K562 (cell line): ENCODE measurements at regions not wholly inside any gene's neighbourhood (a gene's known extent, or its start where the extent isn't known, plus 50 kb on each side); places are given as distances from the start of the nearest gene placed in this dataset.
A peak's percentile ranks its signal among the peaks of the same experiment; 100 is the strongest.

Experiments used
- ETS2 ChIP-seq: IDR thresholded peaks from 2 replicates; pipeline ENCODE4 v1.6.1; 2016; ENCODE audit warnings: borderline replicate concordance, missing genetic modification characterization, mild to moderate bottlenecking, moderate library complexity, missing compliant biosample characterization; ENCODE audit not compliant: poor library complexity, severe bottlenecking
- FOXA1 ChIP-seq: fragments of 450-650 bp; IDR thresholded peaks from 2 replicates; pipeline ENCODE4 v1.6.1; 2016; ENCODE audit warnings: mild to moderate bottlenecking, borderline replicate concordance
- FUS ChIP-seq: fragments of 200-400 bp; formaldehyde crosslinking; optimal IDR thresholded peaks from 2 replicates; pipeline ENCODE3; 2017; ENCODE audit warnings: low read depth, low read length
- MCM7 ChIP-seq, 2 experiments: fragments of 450-650 bp; IDR thresholded peaks; 2 replicates each; pipeline ENCODE4 v1.6.1; 2016 to 2018
- NFIC ChIP-seq: fragments of 450-650 bp; IDR thresholded peaks from 2 replicates; pipeline ENCODE4 v1.6.1; 2017; ENCODE audit warnings: mild to moderate bottlenecking, inconsistent platforms
- POU5F1 ChIP-seq: fragments of 150-350 bp; IDR thresholded peaks from 2 replicates; pipeline ENCODE4 v1.6.1; 2014; ENCODE audit warnings: borderline replicate concordance, low read length, low read depth, mild to moderate bottlenecking; ENCODE audit not compliant: partially characterized antibody
- PYGO2 ChIP-seq: fragments of 450-650 bp; IDR thresholded peaks from 2 replicates; pipeline ENCODE4 v1.6.1; 2016; ENCODE audit warnings: mild to moderate bottlenecking, missing genetic modification characterization, moderate library complexity, missing compliant biosample characterization
- SAFB ChIP-seq: fragments of 200-400 bp; formaldehyde crosslinking; IDR thresholded peaks from 2 replicates; pipeline ENCODE4 v1.6.1; 2017; ENCODE audit warnings: low read depth, low read length, borderline replicate concordance
- SIRT6 ChIP-seq: IDR thresholded peaks from one replicate; pipeline ENCODE4 v1.6.1; 2012; ENCODE audit warnings: low read depth, mild to moderate bottlenecking, control low read depth, inconsistent platforms, low read length, moderate library complexity
- SMARCA4 ChIP-seq: fragments of 450-650 bp; IDR thresholded peaks from 2 replicates; pipeline ENCODE4 v1.6.1; 2016
- TCF3 ChIP-seq: sonication (generic); formaldehyde crosslinking; IDR thresholded peaks from 2 replicates; pipeline ENCODE4 v1.4.0; 2020; ENCODE audit warnings: mild to moderate bottlenecking, missing genetic modification reagents
- TCF7 ChIP-seq: sonication (generic); IDR thresholded peaks from 2 replicates; pipeline ENCODE4 v1.6.1; 2016; ENCODE audit warnings: antibody characterized with exemption, borderline replicate concordance
- TCFL5 ChIP-seq: fragments of 250-450 bp; sonication (Bioruptor Pico); conservative IDR thresholded peaks from 2 replicates; pipeline ENCODE4 v1.6.1; 2021; ENCODE audit warnings: mild to moderate bottlenecking, moderate library complexity, matching md5 sums
- ZBTB8A ChIP-seq: fragments of 450-650 bp; IDR thresholded peaks from 2 replicates; pipeline ENCODE4 v1.6.1; 2018; ENCODE audit warnings: mild to moderate bottlenecking, moderate library complexity; ENCODE audit not compliant: partially characterized antibody
- ZSCAN29 ChIP-seq: fragments of 450-650 bp; IDR thresholded peaks from 2 replicates; pipeline ENCODE4 v1.6.1; 2017
- TF ChIP-seq, protein P1 (sequence below): IDR thresholded peaks from 3 replicates; pipeline ENCODE4 v1.6.1; 2011; ENCODE audit warnings: borderline replicate concordance, mild to moderate bottlenecking, moderate library complexity; ENCODE audit not compliant: insufficient read length; ENCODE audit errors: extremely low read depth
- TF ChIP-seq, protein P2 (sequence below): fragments of 450-650 bp; IDR thresholded peaks from 2 replicates; pipeline ENCODE4 v1.6.1; 2016; ENCODE audit warnings: missing biosample characterization, missing genetic modification characterization
- TF ChIP-seq, protein P3 (sequence below): fragments of 250-450 bp; sonication (Bioruptor Pico); IDR thresholded peaks from 2 replicates; pipeline ENCODE4 v1.8.0; 2022; ENCODE audit warnings: moderate library complexity, mild to moderate bottlenecking, inconsistent platforms
- TF ChIP-seq, protein P4 (sequence below): sonication (generic); formaldehyde crosslinking; IDR thresholded peaks from 2 replicates; pipeline ENCODE4 v1.8.0; 2022; ENCODE audit warnings: missing genetic modification reagents, mild to moderate bottlenecking, moderate library complexity, borderline replicate concordance
- TF ChIP-seq, protein P5 (sequence below): fragments of 250-450 bp; sonication (Bioruptor Pico); IDR thresholded peaks from 2 replicates; pipeline ENCODE4 v1.5.0; 2021
- TF ChIP-seq, protein P6 (sequence below): fragments of 450-650 bp; IDR thresholded peaks from 2 replicates; pipeline ENCODE4 v1.7.1; 2018; ENCODE audit warnings: mild to moderate bottlenecking, low read depth; ENCODE audit not compliant: partially characterized antibody

DNA sequence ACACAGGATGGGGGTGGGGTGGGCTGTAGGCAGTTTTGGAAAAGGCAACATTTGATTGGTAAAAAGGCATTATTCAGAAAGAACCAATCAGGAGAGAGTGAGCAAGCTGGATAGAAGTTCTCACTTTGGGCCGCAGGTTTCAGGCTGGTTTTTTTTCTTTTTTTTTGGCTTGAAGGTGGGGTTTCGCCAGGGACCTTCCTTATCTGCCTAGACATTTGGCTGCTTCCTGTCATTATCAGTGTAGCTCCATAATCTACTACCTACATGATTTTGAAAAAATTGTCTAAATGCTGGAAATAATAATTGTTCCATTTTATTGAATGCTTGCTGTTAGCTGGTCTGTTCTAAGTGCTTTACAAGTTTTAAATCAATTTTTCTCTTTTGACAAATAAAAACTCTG lies 649.0 kb downstream of the TMTC2 start (continued):
- TF ChIP-seq, protein P1, sequence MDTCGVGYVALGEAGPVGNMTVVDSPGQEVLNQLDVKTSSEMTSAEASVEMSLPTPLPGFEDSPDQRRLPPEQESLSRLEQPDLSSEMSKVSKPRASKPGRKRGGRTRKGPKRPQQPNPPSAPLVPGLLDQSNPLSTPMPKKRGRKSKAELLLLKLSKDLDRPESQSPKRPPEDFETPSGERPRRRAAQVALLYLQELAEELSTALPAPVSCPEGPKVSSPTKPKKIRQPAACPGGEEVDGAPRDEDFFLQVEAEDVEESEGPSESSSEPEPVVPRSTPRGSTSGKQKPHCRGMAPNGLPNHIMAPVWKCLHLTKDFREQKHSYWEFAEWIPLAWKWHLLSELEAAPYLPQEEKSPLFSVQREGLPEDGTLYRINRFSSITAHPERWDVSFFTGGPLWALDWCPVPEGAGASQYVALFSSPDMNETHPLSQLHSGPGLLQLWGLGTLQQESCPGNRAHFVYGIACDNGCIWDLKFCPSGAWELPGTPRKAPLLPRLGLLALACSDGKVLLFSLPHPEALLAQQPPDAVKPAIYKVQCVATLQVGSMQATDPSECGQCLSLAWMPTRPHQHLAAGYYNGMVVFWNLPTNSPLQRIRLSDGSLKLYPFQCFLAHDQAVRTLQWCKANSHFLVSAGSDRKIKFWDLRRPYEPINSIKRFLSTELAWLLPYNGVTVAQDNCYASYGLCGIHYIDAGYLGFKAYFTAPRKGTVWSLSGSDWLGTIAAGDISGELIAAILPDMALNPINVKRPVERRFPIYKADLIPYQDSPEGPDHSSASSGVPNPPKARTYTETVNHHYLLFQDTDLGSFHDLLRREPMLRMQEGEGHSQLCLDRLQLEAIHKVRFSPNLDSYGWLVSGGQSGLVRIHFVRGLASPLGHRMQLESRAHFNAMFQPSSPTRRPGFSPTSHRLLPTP = no peak
- TF ChIP-seq NFIC = peak; percentile 43
- no peak for TF ChIP-seq SAFB
- no peak for TF ChIP-seq FUS
- peak; percentile 82 for TF ChIP-seq SMARCA4
- TF ChIP-seq, protein P2, sequence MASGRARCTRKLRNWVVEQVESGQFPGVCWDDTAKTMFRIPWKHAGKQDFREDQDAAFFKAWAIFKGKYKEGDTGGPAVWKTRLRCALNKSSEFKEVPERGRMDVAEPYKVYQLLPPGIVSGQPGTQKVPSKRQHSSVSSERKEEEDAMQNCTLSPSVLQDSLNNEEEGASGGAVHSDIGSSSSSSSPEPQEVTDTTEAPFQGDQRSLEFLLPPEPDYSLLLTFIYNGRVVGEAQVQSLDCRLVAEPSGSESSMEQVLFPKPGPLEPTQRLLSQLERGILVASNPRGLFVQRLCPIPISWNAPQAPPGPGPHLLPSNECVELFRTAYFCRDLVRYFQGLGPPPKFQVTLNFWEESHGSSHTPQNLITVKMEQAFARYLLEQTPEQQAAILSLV = no peak
- TF ChIP-seq, protein P3, sequence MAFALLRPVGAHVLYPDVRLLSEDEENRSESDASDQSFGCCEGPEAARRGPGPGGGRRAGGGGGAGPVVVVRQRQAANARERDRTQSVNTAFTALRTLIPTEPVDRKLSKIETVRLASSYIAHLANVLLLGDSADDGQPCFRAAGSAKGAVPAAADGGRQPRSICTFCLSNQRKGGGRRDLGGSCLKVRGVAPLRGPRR = no peak
- TF ChIP-seq, protein P4, sequence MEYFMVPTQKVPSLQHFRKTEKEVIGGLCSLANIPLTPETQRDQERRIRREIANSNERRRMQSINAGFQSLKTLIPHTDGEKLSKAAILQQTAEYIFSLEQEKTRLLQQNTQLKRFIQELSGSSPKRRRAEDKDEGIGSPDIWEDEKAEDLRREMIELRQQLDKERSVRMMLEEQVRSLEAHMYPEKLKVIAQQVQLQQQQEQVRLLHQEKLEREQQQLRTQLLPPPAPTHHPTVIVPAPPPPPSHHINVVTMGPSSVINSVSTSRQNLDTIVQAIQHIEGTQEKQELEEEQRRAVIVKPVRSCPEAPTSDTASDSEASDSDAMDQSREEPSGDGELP (CRISPR knock-in tag) = no peak
- TF ChIP-seq SIRT6 = no peak
- no peak for TF ChIP-seq PYGO2 (tag)
- TF ChIP-seq ZBTB8A = no peak
- TF ChIP-seq TCF3 (CRISPR knock-in tag) = peak; percentile 63
- no peak for TF ChIP-seq POU5F1
- TF ChIP-seq, protein P5, sequence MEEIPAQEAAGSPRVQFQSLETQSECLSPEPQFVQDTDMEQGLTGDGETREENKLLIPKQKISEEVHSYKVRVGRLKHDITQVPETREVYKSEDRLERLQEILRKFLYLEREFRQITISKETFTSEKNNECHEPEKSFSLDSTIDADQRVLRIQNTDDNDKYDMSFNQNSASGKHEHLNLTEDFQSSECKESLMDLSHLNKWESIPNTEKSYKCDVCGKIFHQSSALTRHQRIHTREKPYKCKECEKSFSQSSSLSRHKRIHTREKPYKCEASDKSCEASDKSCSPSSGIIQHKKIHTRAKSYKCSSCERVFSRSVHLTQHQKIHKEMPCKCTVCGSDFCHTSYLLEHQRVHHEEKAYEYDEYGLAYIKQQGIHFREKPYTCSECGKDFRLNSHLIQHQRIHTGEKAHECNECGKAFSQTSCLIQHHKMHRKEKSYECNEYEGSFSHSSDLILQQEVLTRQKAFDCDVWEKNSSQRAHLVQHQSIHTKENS (CRISPR knock-in tag) = no peak
- TF ChIP-seq ZSCAN29 = no peak
- TF ChIP-seq ETS2 (tag) = no peak
- no peak for TF ChIP-seq TCFL5 (CRISPR knock-in tag)
- no peak for TF ChIP-seq TCF7
- TF ChIP-seq, protein P6, sequence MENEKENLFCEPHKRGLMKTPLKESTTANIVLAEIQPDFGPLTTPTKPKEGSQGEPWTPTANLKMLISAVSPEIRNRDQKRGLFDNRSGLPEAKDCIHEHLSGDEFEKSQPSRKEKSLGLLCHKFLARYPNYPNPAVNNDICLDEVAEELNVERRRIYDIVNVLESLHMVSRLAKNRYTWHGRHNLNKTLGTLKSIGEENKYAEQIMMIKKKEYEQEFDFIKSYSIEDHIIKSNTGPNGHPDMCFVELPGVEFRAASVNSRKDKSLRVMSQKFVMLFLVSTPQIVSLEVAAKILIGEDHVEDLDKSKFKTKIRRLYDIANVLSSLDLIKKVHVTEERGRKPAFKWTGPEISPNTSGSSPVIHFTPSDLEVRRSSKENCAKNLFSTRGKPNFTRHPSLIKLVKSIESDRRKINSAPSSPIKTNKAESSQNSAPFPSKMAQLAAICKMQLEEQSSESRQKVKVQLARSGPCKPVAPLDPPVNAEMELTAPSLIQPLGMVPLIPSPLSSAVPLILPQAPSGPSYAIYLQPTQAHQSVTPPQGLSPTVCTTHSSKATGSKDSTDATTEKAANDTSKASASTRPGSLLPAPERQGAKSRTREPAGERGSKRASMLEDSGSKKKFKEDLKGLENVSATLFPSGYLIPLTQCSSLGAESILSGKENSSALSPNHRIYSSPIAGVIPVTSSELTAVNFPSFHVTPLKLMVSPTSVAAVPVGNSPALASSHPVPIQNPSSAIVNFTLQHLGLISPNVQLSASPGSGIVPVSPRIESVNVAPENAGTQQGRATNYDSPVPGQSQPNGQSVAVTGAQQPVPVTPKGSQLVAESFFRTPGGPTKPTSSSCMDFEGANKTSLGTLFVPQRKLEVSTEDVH = no peak
- no peak for TF ChIP-seq FOXA1
- no peak for TF ChIP-seq MCM7 (IDR thresholded peaks at IDR 0.05)
